ENCODE measurements at regions not wholly inside any gene's neighbourhood (a gene's known extent, or its start where the extent isn't known, plus 50 kb on each side); places are given as distances from the start of the nearest gene placed in this dataset.

- DNase-seq, result no peak
Observed at GRCh38 chr6:92806254-92806653, 613.1 kb downstream of the EPHA7 start.

- no peak for DNase-seq
Observed at GRCh38 chr6:92791403-92791802, 628.0 kb downstream of the EPHA7 start.

GRCh38 chr6:92790381-92790780 lies 629.0 kb downstream of the EPHA7 start:
- DNase-seq, result no peak

- no peak for DNase-seq
Observed at GRCh38 chr6:92784235-92784634, 635.1 kb downstream of the EPHA7 start.

GRCh38 chr6:92779746-92780145 lies 639.6 kb downstream of the EPHA7 start:
- DNase-seq, result peak; percentile 49

- DNase-seq, result peak; percentile 53
Observed at GRCh38 chr6:92777146-92777740, 642.1 kb downstream of the EPHA7 start.

- DNase-seq, result no peak
Observed at GRCh38 chr6:92770540-92770939, 648.8 kb downstream of the EPHA7 start.

- DNase-seq, result no peak
Observed at GRCh38 chr6:92767101-92767500, 652.3 kb downstream of the EPHA7 start.

- no peak for DNase-seq
Observed at GRCh38 chr6:92763680-92764079, 655.7 kb downstream of the EPHA7 start.

GRCh38 chr6:92763274-92763584 lies 656.1 kb downstream of the EPHA7 start:
- DNase-seq, result no peak

- DNase-seq, result no peak
Observed at GRCh38 chr6:92762443-92763273, 656.7 kb downstream of the EPHA7 start.

- no peak for DNase-seq
Observed at GRCh38 chr6:92759178-92759577, 660.2 kb downstream of the EPHA7 start.

GRCh38 chr6:92757925-92758324 lies 661.4 kb downstream of the EPHA7 start:
- DNase-seq, result no peak

GRCh38 chr6:92756912-92757311 lies 662.4 kb downstream of the EPHA7 start:
- no peak for DNase-seq

- no peak for DNase-seq
Observed at GRCh38 chr6:92753956-92754355, 665.4 kb downstream of the EPHA7 start.

- DNase-seq, result no peak
Observed at GRCh38 chr6:92752114-92752513, 667.2 kb downstream of the EPHA7 start.

GRCh38 chr6:92748131-92748530 lies 671.2 kb downstream of the EPHA7 start:
- no peak for DNase-seq

GRCh38 chr6:92737983-92738382 lies 681.4 kb downstream of the EPHA7 start:
- DNase-seq, result no peak

GRCh38 chr6:92723390-92723931 lies 695.9 kb downstream of the EPHA7 start:
- DNase-seq, result no peak

GRCh38 chr6:92719773-92720172 lies 699.6 kb downstream of the EPHA7 start:
- no peak for DNase-seq

- no peak for DNase-seq
Observed at GRCh38 chr6:92716638-92717037, 702.7 kb downstream of the EPHA7 start.

GRCh38 chr6:92715991-92716390 lies 703.4 kb downstream of the EPHA7 start:
- DNase-seq, result no peak

- DNase-seq, result no peak
Observed at GRCh38 chr6:92714346-92714745, 705.0 kb downstream of the EPHA7 start.

GRCh38 chr6:92710048-92710447 lies 709.3 kb downstream of the EPHA7 start:
- DNase-seq, result no peak

GRCh38 chr6:92708945-92709344 lies 710.4 kb downstream of the EPHA7 start:
- DNase-seq, result no peak
